Retina (tissue), 1 donor: ENCODE measurements at regions not wholly inside any gene's neighbourhood (a gene's known extent, or its start where the extent isn't known, plus 50 kb on each side); places are given as distances from the start of the nearest gene placed in this dataset.

Experiments
- DNase-seq: peaks from one replicate; pipeline ENCODE4 v3.0.0-alpha.2; 2016

- DNase-seq = no peak
Observed at GRCh38 chr16:86093801-86094750, 195.1 kb downstream of the IRF8 start.

GRCh38 chr16:86095131-86095752 lies 196.3 kb downstream of the IRF8 start:
- no peak for DNase-seq

GRCh38 chr16:86095906-86096485 lies 197.0 kb downstream of the IRF8 start:
- DNase-seq = no peak

- DNase-seq = no peak
Observed at GRCh38 chr16:86096850-86097249, 197.9 kb downstream of the IRF8 start.

GRCh38 chr16:86099326-86099725 lies 200.4 kb downstream of the IRF8 start:
- DNase-seq = no peak

GRCh38 chr16:86100205-86101136 lies 201.5 kb downstream of the IRF8 start:
- no peak for DNase-seq

GRCh38 chr16:86101137-86101896 lies 202.4 kb downstream of the IRF8 start:
- no peak for DNase-seq

GRCh38 chr16:86101897-86102157 lies 202.9 kb downstream of the IRF8 start:
- no peak for DNase-seq

GRCh38 chr16:86103320-86103719 lies 204.4 kb downstream of the IRF8 start:
- no peak for DNase-seq

- DNase-seq = no peak
Observed at GRCh38 chr16:86104537-86105048, 205.6 kb downstream of the IRF8 start.

- peak; percentile 38 for DNase-seq
Observed at GRCh38 chr16:86107215-86107825, 208.4 kb downstream of the IRF8 start.

GRCh38 chr16:86108062-86108461 lies 209.1 kb downstream of the IRF8 start:
- DNase-seq = no peak

GRCh38 chr16:86110134-86110533 lies 211.2 kb downstream of the IRF8 start:
- DNase-seq = no peak

GRCh38 chr16:86110726-86111125 lies 211.8 kb downstream of the IRF8 start:
- DNase-seq = no peak

GRCh38 chr16:86112178-86112577 lies 213.2 kb downstream of the IRF8 start:
- no peak for DNase-seq

- DNase-seq = no peak
Observed at GRCh38 chr16:86117235-86117634, 218.3 kb downstream of the IRF8 start.

- DNase-seq = peak; percentile 12
Observed at GRCh38 chr16:86117756-86118155, 218.8 kb downstream of the IRF8 start.

GRCh38 chr16:86118467-86119307 lies 219.7 kb downstream of the IRF8 start:
- no peak for DNase-seq

GRCh38 chr16:86120201-86121192 lies 221.5 kb downstream of the IRF8 start:
- no peak for DNase-seq
